ENCODE measurements at regions not wholly inside any gene's neighbourhood (a gene's known extent, or its start where the extent isn't known, plus 50 kb on each side); places are given as distances from the start of the nearest gene placed in this dataset.

GRCh38 chr11:115117956-115118493 is 386.2 kb downstream of the CADM1 start:
- no peak for DNase-seq (ENCODE audit: low read depth, low spot score)
- Histone ChIP-seq H3K4me3 (ENCODE audit: low read depth in 2 of 2, low read length in 2 of 2) (no peak overlapping the region), H3K27ac (ENCODE audit: low read length) (no peak overlapping the region), H3K4me1 (ENCODE audit: control insufficient read depth, insufficient read depth, low read length) (no peaks in the 10 kb centered on the region), H3K27me3 (ENCODE audit: control insufficient read depth, insufficient read depth, low read length) (no peaks in the 10 kb centered on the region), H3K9me3 (ENCODE audit: control insufficient read depth, insufficient read depth, low read depth, low read length) (no peaks in the 10 kb centered on the region), H3K36me3 (ENCODE audit: control insufficient read depth, insufficient read depth, low read length) (no peaks in the 10 kb centered on the region)
- TF ChIP-seq REST (IDR thresholded peaks at IDR 0.05; ENCODE audit: insufficient read depth in 1 of 2, low read depth in 2 of 2, low read length in 1 of 2) (no peak), POLR2AphosphoS5 (IDR thresholded peaks at IDR 0.05; ENCODE audit: low read depth, low read length) (no peak), TCF7L2 (IDR thresholded peaks at IDR 0.05; ENCODE audit: low read depth, low read length) (no peak), CTCF (IDR thresholded peaks at IDR 0.05) (no peak), SIN3A (IDR thresholded peaks at IDR 0.05; ENCODE audit: borderline replicate concordance, insufficient read depth, low read depth, low read length) (no peak)
- ChIA-PET CTCF (no interaction called here), POLR2A (no interaction called here)
- no TSS peak for BruUV-seq (replicated peaks)
- in situ Hi-C loops (cut with HindIII; ENCODE audit: low pct_unique_long_range_greater_than_20kb, low sequenced_read_pairs) (no loop called here), intact Hi-C loops (cut with micrococcal nuclease; ENCODE audit: unreplicated experiment) (no loop called here)
- ATAC-seq, result no peak

- intact Hi-C loops (cut with micrococcal nuclease; ENCODE audit: unreplicated experiment) (no loop called here), in situ Hi-C loops (cut with HindIII; ENCODE audit: low pct_unique_long_range_greater_than_20kb, low sequenced_read_pairs) (no loop called here)
- no peaks in the 10 kb centered on the region for H3K27me3 ChIP-seq (ENCODE audit: control insufficient read depth, insufficient read depth, low read length)
- no peaks in the 10 kb centered on the region for H3K36me3 ChIP-seq (ENCODE audit: control insufficient read depth, insufficient read depth, low read length)
- DNase-seq (ENCODE audit: low read depth, low spot score), result no peak
- no peak for ATAC-seq
- H3K9me3 ChIP-seq (ENCODE audit: control insufficient read depth, insufficient read depth, low read depth, low read length), result no peaks in the 10 kb centered on the region
- TF ChIP-seq SIN3A (IDR thresholded peaks at IDR 0.05; ENCODE audit: borderline replicate concordance, insufficient read depth, low read depth, low read length) (no peak), TCF7L2 (IDR thresholded peaks at IDR 0.05; ENCODE audit: low read depth, low read length) (no peak), CTCF (IDR thresholded peaks at IDR 0.05) (no peak), REST (IDR thresholded peaks at IDR 0.05; ENCODE audit: insufficient read depth in 1 of 2, low read depth in 2 of 2, low read length in 1 of 2) (no peak), POLR2AphosphoS5 (IDR thresholded peaks at IDR 0.05; ENCODE audit: low read depth, low read length) (no peak)
- CTCF ChIA-PET, result no interaction called here
- no TSS peak for BruUV-seq (replicated peaks)
- H3K4me3 ChIP-seq (ENCODE audit: low read depth in 2 of 2, low read length in 2 of 2), result no peak overlapping the region
- POLR2A ChIA-PET, result no interaction called here
- H3K4me1 ChIP-seq (ENCODE audit: control insufficient read depth, insufficient read depth, low read length), result no peaks in the 10 kb centered on the region
- H3K27ac ChIP-seq (ENCODE audit: low read length), result no peak overlapping the region
Observed at GRCh38 chr11:115119146-115119545, 385.1 kb downstream of the CADM1 start.

Data from Panc1 (cell line).